Spleen (tissue), 7 donors: ENCODE measurements at regions not wholly inside any gene's neighbourhood (a gene's known extent, or its start where the extent isn't known, plus 50 kb on each side); places are given as distances from the start of the nearest gene placed in this dataset.

Experiments used
- POLR2A ChIP-seq, 3 donors: fragments of 450-650 bp; IDR thresholded peaks; one replicate each; pipeline ENCODE4 v1.5.1; 2017; ENCODE audit warnings: antibody characterized with exemption in 3 of 3, mild to moderate bottlenecking in 1 of 3
- TF ChIP-seq, protein P1 (sequence below), 11 experiments: fragments of 200-600 bp in 7 of 11; fragments of 450-650 bp in 4 of 11; sonication (generic) in 4 of 11; IDR thresholded peaks in 8 of 11; conservative IDR thresholded peaks in 3 of 11; 1 replicate in 7 of 11; 2 replicates in 4 of 11; pipeline versions ENCODE4 v1.4.0 to v1.8.0; 2016 to 2021; ENCODE audit warnings: antibody characterized with exemption in 11 of 11, inconsistent platforms in 4 of 11, mild to moderate bottlenecking in 1 of 11
- donor health status: DM: no; HTN: no; CAD: no; lungs with moderate emphysema.
- donor health status: DM: no; HTN: no; CAD: no.
- donor health status: DM: no; HTN: no; CAD: no.

DNA sequence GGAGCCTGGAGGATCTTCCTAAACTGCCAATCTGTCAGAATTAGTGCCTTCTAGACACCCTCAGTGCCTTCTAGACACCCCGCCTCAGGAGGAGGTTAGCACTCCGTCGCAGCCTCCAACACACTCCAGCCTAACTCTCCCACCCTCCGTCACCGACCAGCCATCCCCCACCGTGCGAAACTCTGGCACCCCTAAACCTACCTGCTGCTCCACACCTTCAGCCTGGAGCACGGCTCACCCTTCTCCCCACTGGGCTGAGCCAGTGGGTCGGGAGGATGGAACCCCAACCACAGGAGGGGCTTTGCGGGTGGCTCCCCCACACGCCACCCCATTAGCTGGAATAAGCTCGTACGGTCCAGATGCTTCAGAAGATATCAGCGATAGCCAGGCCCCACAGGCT lies 468.9 kb upstream of the HS6ST1 start:
- TF ChIP-seq, protein P1, sequence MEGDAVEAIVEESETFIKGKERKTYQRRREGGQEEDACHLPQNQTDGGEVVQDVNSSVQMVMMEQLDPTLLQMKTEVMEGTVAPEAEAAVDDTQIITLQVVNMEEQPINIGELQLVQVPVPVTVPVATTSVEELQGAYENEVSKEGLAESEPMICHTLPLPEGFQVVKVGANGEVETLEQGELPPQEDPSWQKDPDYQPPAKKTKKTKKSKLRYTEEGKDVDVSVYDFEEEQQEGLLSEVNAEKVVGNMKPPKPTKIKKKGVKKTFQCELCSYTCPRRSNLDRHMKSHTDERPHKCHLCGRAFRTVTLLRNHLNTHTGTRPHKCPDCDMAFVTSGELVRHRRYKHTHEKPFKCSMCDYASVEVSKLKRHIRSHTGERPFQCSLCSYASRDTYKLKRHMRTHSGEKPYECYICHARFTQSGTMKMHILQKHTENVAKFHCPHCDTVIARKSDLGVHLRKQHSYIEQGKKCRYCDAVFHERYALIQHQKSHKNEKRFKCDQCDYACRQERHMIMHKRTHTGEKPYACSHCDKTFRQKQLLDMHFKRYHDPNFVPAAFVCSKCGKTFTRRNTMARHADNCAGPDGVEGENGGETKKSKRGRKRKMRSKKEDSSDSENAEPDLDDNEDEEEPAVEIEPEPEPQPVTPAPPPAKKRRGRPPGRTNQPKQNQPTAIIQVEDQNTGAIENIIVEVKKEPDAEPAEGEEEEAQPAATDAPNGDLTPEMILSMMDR (IDR thresholded peaks at IDR 0.05 in 8 of 11, conservative IDR thresholded peaks at IDR 0.05 in 3 of 11): no peak
- TF ChIP-seq POLR2A (IDR thresholded peaks at IDR 0.05): no peak
